ENCODE measurements at regions not wholly inside any gene's neighbourhood (a gene's known extent, or its start where the extent isn't known, plus 50 kb on each side); places are given as distances from the start of the nearest gene placed in this dataset.

- TF ChIP-seq CTCF (IDR thresholded peaks at IDR 0.05; ENCODE audit: borderline replicate concordance, extremely low read depth, low read length, poor library complexity, severe bottlenecking) (no peak), EZH2 (IDR thresholded peaks at IDR 0.05; ENCODE audit: borderline replicate concordance, low read depth, low read length, severe bottlenecking) (no peak)
Observed at GRCh38 chr13:105709181-105709580, 826.3 kb downstream of the EFNB2 start.
